Gastrocnemius medialis (tissue), 4 donors: ENCODE measurements at regions not wholly inside any gene's neighbourhood (a gene's known extent, or its start where the extent isn't known, plus 50 kb on each side); places are given as distances from the start of the nearest gene placed in this dataset.

Experiments
- POLR2A ChIP-seq, 2 donors: fragments of 450-650 bp; IDR thresholded peaks; one replicate each; pipeline ENCODE4 v1.6.1; 2017; ENCODE audit warnings: antibody characterized with exemption in 2 of 2, mild to moderate bottlenecking in 2 of 2, moderate library complexity in 2 of 2
- TF ChIP-seq, protein P1 (sequence below), 5 experiments: fragments of 450-650 bp in 3 of 5; fragments of 200-600 bp in 2 of 5; sonication (generic) in 2 of 5; IDR thresholded peaks in 4 of 5; conservative IDR thresholded peaks in 1 of 5; 1 replicate in 4 of 5; 2 replicates in 1 of 5; pipeline ENCODE4 v1.5.1; 2016 to 2019; ENCODE audit warnings: antibody characterized with exemption in 5 of 5, mild to moderate bottlenecking in 3 of 5, moderate library complexity in 3 of 5

GRCh38 chr4:1576304-1576960, 107.7 kb downstream of the FAM53A start:
- TF ChIP-seq, protein P1, sequence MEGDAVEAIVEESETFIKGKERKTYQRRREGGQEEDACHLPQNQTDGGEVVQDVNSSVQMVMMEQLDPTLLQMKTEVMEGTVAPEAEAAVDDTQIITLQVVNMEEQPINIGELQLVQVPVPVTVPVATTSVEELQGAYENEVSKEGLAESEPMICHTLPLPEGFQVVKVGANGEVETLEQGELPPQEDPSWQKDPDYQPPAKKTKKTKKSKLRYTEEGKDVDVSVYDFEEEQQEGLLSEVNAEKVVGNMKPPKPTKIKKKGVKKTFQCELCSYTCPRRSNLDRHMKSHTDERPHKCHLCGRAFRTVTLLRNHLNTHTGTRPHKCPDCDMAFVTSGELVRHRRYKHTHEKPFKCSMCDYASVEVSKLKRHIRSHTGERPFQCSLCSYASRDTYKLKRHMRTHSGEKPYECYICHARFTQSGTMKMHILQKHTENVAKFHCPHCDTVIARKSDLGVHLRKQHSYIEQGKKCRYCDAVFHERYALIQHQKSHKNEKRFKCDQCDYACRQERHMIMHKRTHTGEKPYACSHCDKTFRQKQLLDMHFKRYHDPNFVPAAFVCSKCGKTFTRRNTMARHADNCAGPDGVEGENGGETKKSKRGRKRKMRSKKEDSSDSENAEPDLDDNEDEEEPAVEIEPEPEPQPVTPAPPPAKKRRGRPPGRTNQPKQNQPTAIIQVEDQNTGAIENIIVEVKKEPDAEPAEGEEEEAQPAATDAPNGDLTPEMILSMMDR (IDR thresholded peaks at IDR 0.05 in 4 of 5, conservative IDR thresholded peaks at IDR 0.05 in 1 of 5), result no peak
- no peak for TF ChIP-seq POLR2A (IDR thresholded peaks at IDR 0.05)
